ENCODE measurements at regions not wholly inside any gene's neighbourhood (a gene's known extent, or its start where the extent isn't known, plus 50 kb on each side); places are given as distances from the start of the nearest gene placed in this dataset.

DNA sequence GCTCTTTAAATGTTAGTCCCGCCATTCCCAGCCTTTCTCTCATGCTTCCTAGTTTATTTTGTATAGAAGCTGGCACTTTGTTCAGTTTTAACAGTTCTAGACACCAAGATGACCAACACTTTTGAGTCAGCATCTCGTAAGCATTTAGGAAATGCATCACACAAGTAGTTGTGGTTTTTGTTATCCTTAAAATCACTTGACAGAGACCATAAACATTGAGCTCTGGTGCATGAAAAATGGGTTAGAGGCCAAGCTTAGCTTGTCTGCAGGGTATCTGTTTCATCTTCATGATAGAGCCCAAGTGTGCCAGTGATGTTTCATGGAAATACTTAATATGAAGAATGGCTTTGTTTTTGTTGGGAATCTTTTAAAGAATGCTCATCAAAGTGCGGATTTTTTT lies 159.7 kb downstream of the DISP1 start (continued):
- TF ChIP-seq, protein P1, sequence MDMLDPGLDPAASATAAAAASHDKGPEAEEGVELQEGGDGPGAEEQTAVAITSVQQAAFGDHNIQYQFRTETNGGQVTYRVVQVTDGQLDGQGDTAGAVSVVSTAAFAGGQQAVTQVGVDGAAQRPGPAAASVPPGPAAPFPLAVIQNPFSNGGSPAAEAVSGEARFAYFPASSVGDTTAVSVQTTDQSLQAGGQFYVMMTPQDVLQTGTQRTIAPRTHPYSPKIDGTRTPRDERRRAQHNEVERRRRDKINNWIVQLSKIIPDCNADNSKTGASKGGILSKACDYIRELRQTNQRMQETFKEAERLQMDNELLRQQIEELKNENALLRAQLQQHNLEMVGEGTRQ (IDR thresholded peaks at IDR 0.05; ENCODE audit: low read length): no peak
